ENCODE measurements at regions not wholly inside any gene's neighbourhood (a gene's known extent, or its start where the extent isn't known, plus 50 kb on each side); places are given as distances from the start of the nearest gene placed in this dataset.
"Not testable (repeated sequence)": the region's sequence is repeated elsewhere in the genome, so short reads cannot be mapped to it uniquely, and the experiment has no call there.

DNA sequence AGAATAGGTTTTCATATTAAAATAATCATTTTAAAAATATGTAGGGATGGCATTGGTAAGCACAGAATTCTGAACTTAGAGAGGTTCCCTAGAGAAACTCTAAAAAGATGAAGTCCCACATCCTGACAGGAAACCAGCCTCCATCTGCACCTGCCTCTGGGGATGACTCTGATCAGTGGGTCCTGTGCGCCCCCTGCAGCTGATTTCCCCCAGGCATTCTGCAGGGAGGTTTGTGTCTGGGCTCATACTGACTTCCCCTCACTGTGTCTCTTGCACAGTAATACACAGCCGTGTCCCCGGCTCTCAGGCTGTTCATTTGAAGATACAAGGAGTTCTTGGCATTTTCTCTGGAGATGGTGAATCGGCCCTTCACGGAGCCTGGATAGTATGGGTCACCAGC is 602.9 kb downstream of the TMEM121 start:
- intact Hi-C loops (cut with micrococcal nuclease; ENCODE audit: unreplicated experiment): no loop called here
- Histone ChIP-seq H3K9me3 (ENCODE audit: low read depth, low read length, poor library complexity, severe bottlenecking) (no peaks in the 10 kb centered on the region), H3K27ac (ENCODE audit: low read depth, low read length, poor library complexity, severe bottlenecking) (no peak overlapping the region), H3K4me1 (ENCODE audit: insufficient read depth, low read length, poor library complexity, severe bottlenecking) (no peaks in the 10 kb centered on the region), H3K4me3 (ENCODE audit: low read depth, low read length, poor library complexity, severe bottlenecking) (no peak overlapping the region), H3K27me3 (replicated peaks; ENCODE audit: insufficient read depth, low read depth, low read length, poor library complexity) (peaks cover 78% of the 10 kb centered on the region), H3K36me3 (ENCODE audit: insufficient read depth, low read length, poor library complexity, severe bottlenecking) (no peaks in the 10 kb centered on the region)
- ChIA-PET CTCF (no interaction called here), POLR2A (ENCODE audit: low non-redundant PET) (no interaction called here)
- no peak for TF ChIP-seq EZH2 (IDR thresholded peaks at IDR 0.05; ENCODE audit: borderline replicate concordance, low read depth, low read length, poor library complexity, severe bottlenecking)
- TF ChIP-seq, protein P1, sequence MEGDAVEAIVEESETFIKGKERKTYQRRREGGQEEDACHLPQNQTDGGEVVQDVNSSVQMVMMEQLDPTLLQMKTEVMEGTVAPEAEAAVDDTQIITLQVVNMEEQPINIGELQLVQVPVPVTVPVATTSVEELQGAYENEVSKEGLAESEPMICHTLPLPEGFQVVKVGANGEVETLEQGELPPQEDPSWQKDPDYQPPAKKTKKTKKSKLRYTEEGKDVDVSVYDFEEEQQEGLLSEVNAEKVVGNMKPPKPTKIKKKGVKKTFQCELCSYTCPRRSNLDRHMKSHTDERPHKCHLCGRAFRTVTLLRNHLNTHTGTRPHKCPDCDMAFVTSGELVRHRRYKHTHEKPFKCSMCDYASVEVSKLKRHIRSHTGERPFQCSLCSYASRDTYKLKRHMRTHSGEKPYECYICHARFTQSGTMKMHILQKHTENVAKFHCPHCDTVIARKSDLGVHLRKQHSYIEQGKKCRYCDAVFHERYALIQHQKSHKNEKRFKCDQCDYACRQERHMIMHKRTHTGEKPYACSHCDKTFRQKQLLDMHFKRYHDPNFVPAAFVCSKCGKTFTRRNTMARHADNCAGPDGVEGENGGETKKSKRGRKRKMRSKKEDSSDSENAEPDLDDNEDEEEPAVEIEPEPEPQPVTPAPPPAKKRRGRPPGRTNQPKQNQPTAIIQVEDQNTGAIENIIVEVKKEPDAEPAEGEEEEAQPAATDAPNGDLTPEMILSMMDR (conservative IDR thresholded peaks at IDR 0.05; ENCODE audit: low read depth, low read length): peak; percentile 22; the same call in 1 of the 2 replicates
- peak; percentile 7 for DNase-seq (ENCODE audit: low spot score)
- no TSS peak for BruUV-seq (replicated peaks)

GRCh38 chr14:106129904-106130661 is 603.7 kb downstream of the TMEM121 start:
- H3K4me3 ChIP-seq (ENCODE audit: low read depth, low read length, poor library complexity, severe bottlenecking); BruUV-seq (replicated peaks); DNase-seq (ENCODE audit: low spot score); POLR2A ChIA-PET (ENCODE audit: low non-redundant PET); CTCF ChIA-PET; H3K9me3 ChIP-seq (ENCODE audit: low read depth, low read length, poor library complexity, severe bottlenecking); H3K27ac ChIP-seq (ENCODE audit: low read depth, low read length, poor library complexity, severe bottlenecking); intact Hi-C loops (cut with micrococcal nuclease; ENCODE audit: unreplicated experiment); H3K36me3 ChIP-seq (ENCODE audit: insufficient read depth, low read length, poor library complexity, severe bottlenecking); H3K4me1 ChIP-seq (ENCODE audit: insufficient read depth, low read length, poor library complexity, severe bottlenecking): not testable (repeated sequence)
- H3K27me3 ChIP-seq (replicated peaks; ENCODE audit: insufficient read depth, low read depth, low read length, poor library complexity): peaks cover 78% of the 10 kb centered on the region

GRCh38 chr14:106133126-106133525 is 606.7 kb downstream of the TMEM121 start:
- BruUV-seq (replicated peaks); H3K4me1 ChIP-seq (ENCODE audit: insufficient read depth, low read length, poor library complexity, severe bottlenecking); POLR2A ChIA-PET (ENCODE audit: low non-redundant PET); intact Hi-C loops (cut with micrococcal nuclease; ENCODE audit: unreplicated experiment); CTCF ChIA-PET; H3K9me3 ChIP-seq (ENCODE audit: low read depth, low read length, poor library complexity, severe bottlenecking); H3K4me3 ChIP-seq (ENCODE audit: low read depth, low read length, poor library complexity, severe bottlenecking); H3K36me3 ChIP-seq (ENCODE audit: insufficient read depth, low read length, poor library complexity, severe bottlenecking); H3K27ac ChIP-seq (ENCODE audit: low read depth, low read length, poor library complexity, severe bottlenecking); DNase-seq (ENCODE audit: low spot score): not testable (repeated sequence)
- H3K27me3 ChIP-seq (replicated peaks; ENCODE audit: insufficient read depth, low read depth, low read length, poor library complexity): peaks cover 67% of the 10 kb centered on the region

GRCh38 chr14:106134886-106135285 is 608.5 kb downstream of the TMEM121 start:
- POLR2A ChIA-PET (ENCODE audit: low non-redundant PET): no interaction called here
- Histone ChIP-seq H3K27me3 (replicated peaks; ENCODE audit: insufficient read depth, low read depth, low read length, poor library complexity) (peaks cover 54% of the 10 kb centered on the region), H3K27ac (ENCODE audit: low read depth, low read length, poor library complexity, severe bottlenecking) (no peak overlapping the region), H3K36me3 (ENCODE audit: insufficient read depth, low read length, poor library complexity, severe bottlenecking) (no peaks in the 10 kb centered on the region), H3K9me3 (ENCODE audit: low read depth, low read length, poor library complexity, severe bottlenecking) (no peaks in the 10 kb centered on the region), H3K4me1 (ENCODE audit: insufficient read depth, low read length, poor library complexity, severe bottlenecking) (no peaks in the 10 kb centered on the region), H3K4me3 (ENCODE audit: low read depth, low read length, poor library complexity, severe bottlenecking) (no peak overlapping the region)
- intact Hi-C loops (cut with micrococcal nuclease; ENCODE audit: unreplicated experiment): no loop called here
- CTCF ChIA-PET: no interaction called here
- TF ChIP-seq EZH2 (IDR thresholded peaks at IDR 0.05; ENCODE audit: borderline replicate concordance, low read depth, low read length, poor library complexity, severe bottlenecking): no peak
- TF ChIP-seq, protein P1 (conservative IDR thresholded peaks at IDR 0.05; ENCODE audit: low read depth, low read length): no peak
- no peak for DNase-seq (ENCODE audit: low spot score)
- BruUV-seq (replicated peaks): no TSS peak
